Amniotic stem cell (primary cell): ENCODE measurements at regions not wholly inside any gene's neighbourhood (a gene's known extent, or its start where the extent isn't known, plus 50 kb on each side); places are given as distances from the start of the nearest gene placed in this dataset.
"Not testable (repeated sequence)": the region's sequence is repeated elsewhere in the genome, so short reads cannot be mapped to it uniquely, and the experiment has no call there.

Experiments used
- DNase-seq: peaks from one replicate; lab custom pipeline; 2025; lab: John Stamatoyannopoulos, UW

- DNase-seq, result no peak
These were observed 334.4 kb downstream of the SRGAP2C start for GRCh38 chr1:121519042-121519755.

GRCh38 chr1:121519756-121520286 lies 335.0 kb downstream of the SRGAP2C start:
- not testable (repeated sequence) for DNase-seq

- no peak for DNase-seq
These were observed 337.4 kb downstream of the SRGAP2C start for GRCh38 chr1:121522061-121522759.

GRCh38 chr1:121523112-121523511 lies 338.3 kb downstream of the SRGAP2C start:
- not testable (repeated sequence) for DNase-seq

GRCh38 chr1:121525355-121525754 lies 340.6 kb downstream of the SRGAP2C start:
- no peak for DNase-seq

GRCh38 chr1:121528958-121529357 lies 344.2 kb downstream of the SRGAP2C start:
- DNase-seq, result not testable (repeated sequence)

- not testable (repeated sequence) for DNase-seq
These were observed 345.3 kb downstream of the SRGAP2C start for GRCh38 chr1:121530026-121530425.

GRCh38 chr1:121531747-121532146 lies 347.0 kb downstream of the SRGAP2C start:
- DNase-seq, result not testable (repeated sequence)

GRCh38 chr1:121538148-121538547 lies 353.4 kb downstream of the SRGAP2C start:
- DNase-seq, result not testable (repeated sequence)

GRCh38 chr1:121538943-121539575 lies 354.3 kb downstream of the SRGAP2C start:
- DNase-seq, result no peak

GRCh38 chr1:121543988-121544387 lies 359.2 kb downstream of the SRGAP2C start:
- DNase-seq, result not testable (repeated sequence)

GRCh38 chr1:121544500-121544899 lies 359.7 kb downstream of the SRGAP2C start:
- DNase-seq, result no peak

- not testable (repeated sequence) for DNase-seq
These were observed 361.1 kb downstream of the SRGAP2C start for GRCh38 chr1:121545899-121546298.

GRCh38 chr1:121546830-121547591 lies 362.2 kb downstream of the SRGAP2C start:
- no peak for DNase-seq

- DNase-seq, result not testable (repeated sequence)
These were observed 363.0 kb downstream of the SRGAP2C start for GRCh38 chr1:121547726-121548125.

GRCh38 chr1:121550817-121551216 lies 366.0 kb downstream of the SRGAP2C start:
- not testable (repeated sequence) for DNase-seq

- DNase-seq, result not testable (repeated sequence)
These were observed 366.7 kb downstream of the SRGAP2C start for GRCh38 chr1:121551491-121551890.

- not testable (repeated sequence) for DNase-seq
These were observed 371.8 kb downstream of the SRGAP2C start for GRCh38 chr1:121556560-121556959.

- not testable (repeated sequence) for DNase-seq
These were observed 373.3 kb downstream of the SRGAP2C start for GRCh38 chr1:121558034-121558433.

- peak; percentile 65 for DNase-seq
These were observed 373.7 kb downstream of the SRGAP2C start for GRCh38 chr1:121558514-121558913.

GRCh38 chr1:121566346-121566745 lies 381.6 kb downstream of the SRGAP2C start:
- DNase-seq, result no peak

- DNase-seq, result no peak
These were observed 384.7 kb downstream of the SRGAP2C start for GRCh38 chr1:121569428-121569827.
